Fibroblast of lung (primary cell): ENCODE measurements at regions not wholly inside any gene's neighbourhood (a gene's known extent, or its start where the extent isn't known, plus 50 kb on each side); places are given as distances from the start of the nearest gene placed in this dataset.

Experiments
- DNase-seq, 2 donors: peaks; one replicate each; pipeline versions ENCODE4 v3.0.0 to v3.0.0-alpha.2; 2010; ENCODE audit warnings: low read depth in 2 of 2
- H2AFZ ChIP-seq: 2 replicates; pipeline ENCODE4 v1.5.1; 2012; ENCODE audit warnings: low read length, control low read depth, inconsistent platforms
- H3K27ac ChIP-seq: 2 replicates; pipeline ENCODE4 v1.5.1; 2011; ENCODE audit warnings: low read length, control low read depth; ENCODE audit not compliant: insufficient read depth
- H3K27me3 ChIP-seq: 2 replicates; pipeline ENCODE4 v1.5.1; 2011; ENCODE audit warnings: mild to moderate bottlenecking, low read length; ENCODE audit not compliant: control insufficient read depth, insufficient read depth
- H3K36me3 ChIP-seq: 2 replicates; pipeline ENCODE4 v1.5.1; 2011; ENCODE audit warnings: low read length; ENCODE audit not compliant: control insufficient read depth, insufficient read depth
- H3K4me1 ChIP-seq: 2 replicates; pipeline ENCODE4 v1.5.1; 2011; ENCODE audit warnings: low read length; ENCODE audit not compliant: control insufficient read depth, insufficient read depth; ENCODE audit errors: extremely low read depth
- H3K4me2 ChIP-seq: 2 replicates; pipeline ENCODE4 v1.5.1; 2011; ENCODE audit warnings: low read length, control low read depth; ENCODE audit not compliant: insufficient read depth; ENCODE audit errors: extremely low read depth
- H3K4me3 ChIP-seq, 4 experiments: fragments of 200-600 bp in 1 of 4; sonication (generic) in 1 of 4; replicated peaks in 1 of 4; 2 replicates each; pipeline ENCODE4 v1.5.1; 2011 to 2016; ENCODE audit warnings: low read length in 4 of 4, low read depth in 3 of 4, mild to moderate bottlenecking in 3 of 4, control low read depth in 2 of 4, inconsistent platforms in 1 of 4, mixed read lengths in 1 of 4; ENCODE audit not compliant: insufficient read depth in 1 of 4; ENCODE audit errors: control extremely low read depth in 1 of 4
- H3K79me2 ChIP-seq: 2 replicates; pipeline ENCODE4 v1.5.1; 2012; ENCODE audit warnings: mild to moderate bottlenecking, low read length, inconsistent platforms; ENCODE audit not compliant: control insufficient read depth, insufficient read depth
- H3K9ac ChIP-seq: 2 replicates; pipeline ENCODE4 v1.5.1; 2011; ENCODE audit warnings: mild to moderate bottlenecking, low read length, control low read depth; ENCODE audit not compliant: insufficient read depth
- H3K9me3 ChIP-seq: 2 replicates; pipeline ENCODE4 v1.5.1; 2012; ENCODE audit warnings: low read depth, low read length; ENCODE audit not compliant: control insufficient read depth, insufficient read depth
- H4K20me1 ChIP-seq: 2 replicates; pipeline ENCODE4 v1.5.1; 2011; ENCODE audit warnings: low read length; ENCODE audit not compliant: control insufficient read depth, insufficient read depth; ENCODE audit errors: extremely low read depth
- CTCF ChIP-seq, 2 donors: IDR thresholded peaks in 1 of 2; conservative IDR thresholded peaks in 1 of 2; 1 replicate in 1 of 2; 2 replicates in 1 of 2; pipeline ENCODE4 v1.5.1; 2011 to 2012; ENCODE audit warnings: low read length in 2 of 2, control low read depth in 1 of 2, inconsistent platforms in 1 of 2, low read depth in 1 of 2, mild to moderate bottlenecking in 1 of 2
- EZH2 ChIP-seq: IDR thresholded peaks from 2 replicates; pipeline ENCODE4 v1.5.1; 2012; ENCODE audit warnings: low read length, control low read depth, mild to moderate bottlenecking; ENCODE audit errors: missing control alignments

- no peak overlapping the region for H3K9ac ChIP-seq
- no peaks in the 10 kb centered on the region for H3K27me3 ChIP-seq
- no peaks in the 10 kb centered on the region for H3K36me3 ChIP-seq
- TF ChIP-seq EZH2 (no peak), CTCF (conservative IDR thresholded peaks at IDR 0.05 in 1 of 2, IDR thresholded peaks at IDR 0.05 in 1 of 2; ENCODE audit: low read depth in 1 of 2, low read length in 2 of 2) (no peak)
- no peak for DNase-seq
- H3K4me3 ChIP-seq: no peak overlapping the region
- no peak overlapping the region for H3K4me2 ChIP-seq
- H4K20me1 ChIP-seq: no peaks in the 10 kb centered on the region
- H3K4me1 ChIP-seq: no peaks in the 10 kb centered on the region
- no peaks in the 10 kb centered on the region for H3K79me2 ChIP-seq
- H3K27ac ChIP-seq: no peak overlapping the region
- no peak overlapping the region for H2AFZ ChIP-seq
- H3K9me3 ChIP-seq: no peaks in the 10 kb centered on the region
These were observed 347.7 kb upstream of the ATP11B start for GRCh38 chr3:182445576-182445975.

GRCh38 chr3:182450942-182451787, 342.1 kb upstream of the ATP11B start:
- no peak for TF ChIP-seq CTCF (conservative IDR thresholded peaks at IDR 0.05 in 1 of 2, IDR thresholded peaks at IDR 0.05 in 1 of 2; ENCODE audit: low read depth in 1 of 2, low read length in 2 of 2)
- no peak for TF ChIP-seq EZH2
- no peaks in the 10 kb centered on the region for H4K20me1 ChIP-seq
- H3K27me3 ChIP-seq: no peaks in the 10 kb centered on the region
- no peak overlapping the region for H3K9ac ChIP-seq
- DNase-seq: no peak
- no peaks in the 10 kb centered on the region for H3K36me3 ChIP-seq
- H3K79me2 ChIP-seq: no peaks in the 10 kb centered on the region
- H3K4me2 ChIP-seq: no peak overlapping the region
- H2AFZ ChIP-seq: no peak overlapping the region
- H3K9me3 ChIP-seq: no peaks in the 10 kb centered on the region
- H3K4me1 ChIP-seq: no peaks in the 10 kb centered on the region
- no peak overlapping the region for H3K4me3 ChIP-seq
- H3K27ac ChIP-seq: no peak overlapping the region

DNA sequence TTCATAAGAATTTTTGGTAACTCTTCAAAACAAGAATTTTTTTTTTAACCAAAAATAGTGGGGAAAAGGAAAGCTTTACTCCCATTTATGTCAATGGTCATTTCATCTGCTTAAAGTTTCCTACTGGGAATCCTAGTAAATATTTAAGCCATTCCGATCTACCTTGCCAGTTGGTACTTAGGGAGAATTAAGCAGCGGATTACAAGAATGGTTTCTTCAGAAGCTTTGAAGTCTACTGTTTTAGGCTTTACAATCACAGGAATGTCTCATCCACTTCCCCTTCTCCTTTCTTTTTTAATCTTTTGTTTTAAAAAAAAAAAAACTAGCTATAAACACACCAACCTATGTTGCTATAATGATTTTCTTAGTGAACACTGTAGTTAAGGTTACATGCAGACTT, 341.4 kb upstream of the ATP11B start:
- Histone ChIP-seq H3K79me2 (no peaks in the 10 kb centered on the region), H3K9ac (no peak overlapping the region), H3K4me1 (no peaks in the 10 kb centered on the region), H4K20me1 (no peaks in the 10 kb centered on the region), H3K27me3 (no peaks in the 10 kb centered on the region), H3K9me3 (no peaks in the 10 kb centered on the region), H2AFZ (no peak overlapping the region), H3K36me3 (no peaks in the 10 kb centered on the region), H3K4me2 (no peak overlapping the region), H3K27ac (no peak overlapping the region), H3K4me3 (no peak overlapping the region)
- TF ChIP-seq CTCF (conservative IDR thresholded peaks at IDR 0.05 in 1 of 2, IDR thresholded peaks at IDR 0.05 in 1 of 2; ENCODE audit: low read depth in 1 of 2, low read length in 2 of 2): no peak
- TF ChIP-seq EZH2: no peak
- no peak for DNase-seq
